ENCODE measurements at regions not wholly inside any gene's neighbourhood (a gene's known extent, or its start where the extent isn't known, plus 50 kb on each side); places are given as distances from the start of the nearest gene placed in this dataset.

GRCh38 chr5:109247986-109248385, 161.8 kb downstream of the PJA2 start:
- no peaks in the 10 kb centered on the region for H3K36me3 Mint-ChIP-seq (ENCODE audit: insufficient read depth)
- H3K9me3 Mint-ChIP-seq: peaks cover 6 to 7% of the 10 kb centered on the region in 2 donors
- no peak for ATAC-seq (replicated peaks)
- H3K4me1 Mint-ChIP-seq (ENCODE audit: low read depth in 2 of 2): no peaks in the 10 kb centered on the region
- no peak for DNase-seq
- no peaks in the 10 kb centered on the region for H3K27me3 Mint-ChIP-seq
- H3K27ac Mint-ChIP-seq: no peak overlapping the region
- no peak overlapping the region for H3K4me3 Mint-ChIP-seq

DNA sequence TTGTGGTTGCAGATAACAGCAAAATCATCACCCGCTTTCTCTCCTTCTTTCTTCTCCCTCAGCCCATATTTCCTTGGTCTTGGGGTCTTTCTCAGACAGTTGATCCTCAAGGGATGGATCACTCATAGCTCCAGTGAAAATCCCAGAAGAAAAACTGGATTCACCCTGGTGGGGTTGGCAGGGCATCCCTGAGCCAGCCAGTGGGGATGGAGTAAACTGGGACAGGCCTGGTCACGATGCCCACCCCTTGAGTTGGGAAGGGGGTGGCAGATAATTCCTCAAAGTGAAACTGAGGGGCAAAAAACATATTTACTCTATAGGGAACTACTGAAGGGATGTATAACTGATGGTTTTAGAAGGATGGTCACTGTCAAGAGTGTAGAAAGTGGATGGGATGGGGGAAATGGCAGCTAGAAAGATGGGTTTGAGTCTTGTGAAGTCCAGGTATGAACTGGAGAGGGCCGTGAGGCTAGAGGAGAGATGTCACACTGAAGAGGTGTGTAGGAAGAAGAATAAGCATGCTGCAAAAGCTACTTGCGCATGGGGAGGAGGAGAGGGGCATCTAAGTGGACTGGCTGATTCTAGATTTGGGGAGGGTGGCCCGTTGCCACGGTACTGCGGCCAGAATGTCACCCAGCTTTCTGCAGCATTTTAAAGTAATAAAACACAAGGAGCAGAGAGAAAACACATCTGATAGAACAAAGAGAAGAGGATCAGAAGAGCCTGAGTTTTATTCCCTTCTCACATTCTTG, 162.8 kb downstream of the PJA2 start:
- H3K4me3 Mint-ChIP-seq: no peak overlapping the region
- ATAC-seq (replicated peaks): no peak
- peaks cover 6 to 7% of the 10 kb centered on the region in 2 donors for H3K9me3 Mint-ChIP-seq
- H3K27me3 Mint-ChIP-seq: no peaks in the 10 kb centered on the region
- no peaks in the 10 kb centered on the region for H3K4me1 Mint-ChIP-seq (ENCODE audit: low read depth in 2 of 2)
- no peaks in the 10 kb centered on the region for H3K36me3 Mint-ChIP-seq (ENCODE audit: insufficient read depth)
- H3K27ac Mint-ChIP-seq: no peak overlapping the region
- no peak for DNase-seq

All from effector memory CD8-positive, alpha-beta T cell (primary cell).